ENCODE measurements at regions not wholly inside any gene's neighbourhood (a gene's known extent, or its start where the extent isn't known, plus 50 kb on each side); places are given as distances from the start of the nearest gene placed in this dataset.

DNA sequence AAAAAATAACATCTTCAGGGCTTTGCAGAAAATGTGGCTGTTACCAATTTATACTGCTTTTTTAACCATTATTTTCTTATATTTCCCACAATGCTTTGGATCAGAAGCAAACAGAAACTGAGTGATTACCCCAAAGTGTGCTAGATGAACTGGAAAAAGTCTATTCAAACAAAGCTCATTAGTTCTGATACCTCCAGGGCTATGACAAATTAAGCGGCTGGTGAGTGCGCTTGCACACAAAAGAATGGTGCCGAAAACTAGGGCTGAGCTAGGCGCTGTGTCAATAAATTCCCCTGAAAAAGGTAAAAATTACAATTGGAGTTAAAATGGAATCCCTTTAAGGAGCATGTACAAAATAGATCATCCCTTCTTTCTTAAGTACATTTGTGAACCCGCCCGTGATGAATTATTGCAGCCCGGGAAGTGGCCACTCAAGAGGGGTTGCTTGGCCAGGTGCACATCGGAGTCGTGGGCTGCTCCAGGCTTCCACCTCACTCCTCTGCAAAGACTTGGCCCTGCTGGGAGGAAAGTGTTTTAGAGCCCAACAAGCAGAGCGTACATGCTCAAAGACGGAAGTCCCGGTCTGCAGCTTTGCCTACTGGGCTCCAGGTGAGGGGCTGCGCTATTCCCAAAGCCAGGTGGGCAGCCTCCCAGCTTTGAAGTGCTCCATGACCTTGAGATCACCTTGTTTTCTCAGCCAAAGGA, 164.0 kb upstream of the ZNF507 start:
- no peak for DNase-seq (ENCODE audit: insufficient read length, low spot score)

GRCh38 chr19:32186542-32187330, 158.7 kb upstream of the ZNF507 start:
- no peak for DNase-seq (ENCODE audit: insufficient read length, low spot score)
- TF ChIP-seq POLR2AphosphoS5 (IDR thresholded peaks at IDR 0.05; ENCODE audit: low read depth, low read length) = no peak
- no peak for TF ChIP-seq TAF1 (IDR thresholded peaks at IDR 0.05; ENCODE audit: low read depth, low read length)
- TF ChIP-seq POU2F2 (IDR thresholded peaks at IDR 0.05; ENCODE audit: low read depth, low read length) = no peak
- TF ChIP-seq SPI1 (IDR thresholded peaks at IDR 0.05; ENCODE audit: low read depth, low read length) = no peak
- TF ChIP-seq PAX5 (IDR thresholded peaks at IDR 0.05; ENCODE audit: insufficient read depth, low read length, severe bottlenecking) = no peak
- TF ChIP-seq POLR2A (IDR thresholded peaks at IDR 0.05; ENCODE audit: low read depth, low read length) = no peak
- FAIRE-seq = no peak

More for the DNA sequence above, 164.0 kb upstream of the ZNF507 start:
- no peak for FAIRE-seq
- TF ChIP-seq SPI1 (IDR thresholded peaks at IDR 0.05; ENCODE audit: low read depth, low read length) (no peak), PAX5 (IDR thresholded peaks at IDR 0.05; ENCODE audit: insufficient read depth, low read length, severe bottlenecking) (no peak), POU2F2 (IDR thresholded peaks at IDR 0.05; ENCODE audit: low read depth, low read length) (no peak), POLR2AphosphoS5 (IDR thresholded peaks at IDR 0.05; ENCODE audit: low read depth, low read length) (no peak), POLR2A (IDR thresholded peaks at IDR 0.05; ENCODE audit: low read depth, low read length) (no peak), TAF1 (IDR thresholded peaks at IDR 0.05; ENCODE audit: low read depth, low read length) (no peak)

- DNase-seq (ENCODE audit: insufficient read length, low spot score) (no peak), FAIRE-seq (no peak)
- no peak for TF ChIP-seq POU2F2 (IDR thresholded peaks at IDR 0.05; ENCODE audit: low read depth, low read length)
- TF ChIP-seq POLR2A (IDR thresholded peaks at IDR 0.05; ENCODE audit: low read depth, low read length) = no peak
Observed at GRCh38 chr19:32188921-32189320, 156.5 kb upstream of the ZNF507 start.

DNA sequence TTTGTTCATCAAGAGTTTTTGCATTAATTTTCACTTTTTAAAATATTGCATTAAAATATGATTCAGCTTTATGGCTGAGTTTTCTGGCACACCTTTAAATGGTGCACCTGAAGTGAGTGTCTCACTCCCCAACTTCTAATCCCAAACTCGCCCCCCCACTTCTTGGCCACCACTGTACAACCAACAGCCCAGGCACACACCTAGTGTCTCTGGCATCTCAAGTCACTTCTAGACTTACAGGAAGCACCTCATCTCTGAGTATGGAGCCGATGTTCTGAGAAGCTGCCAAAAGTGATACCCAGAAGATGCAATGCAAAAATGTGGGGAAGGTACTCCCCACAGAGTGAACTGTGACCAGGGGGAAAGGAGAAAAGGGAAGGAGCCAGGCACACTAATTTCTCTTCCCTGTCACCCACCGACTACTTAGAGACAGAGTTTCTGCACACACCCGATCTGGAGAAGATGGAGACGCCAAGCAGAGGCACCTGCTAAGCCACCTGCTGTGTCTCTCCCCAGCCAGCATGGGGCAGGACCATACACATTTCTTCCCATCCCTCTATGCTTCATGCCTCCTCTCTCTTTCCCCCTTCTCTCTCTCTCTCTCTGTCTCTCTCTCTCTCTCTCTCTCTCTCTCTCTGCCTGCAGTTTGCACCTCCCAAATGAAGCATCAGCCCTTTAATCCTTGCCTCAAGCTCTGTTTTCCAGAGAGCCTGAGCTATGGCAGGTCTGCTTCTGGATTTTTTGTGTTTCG, 155.3 kb upstream of the ZNF507 start:
- TF ChIP-seq SPI1 (IDR thresholded peaks at IDR 0.05; ENCODE audit: low read depth, low read length) (no peak), POU2F2 (IDR thresholded peaks at IDR 0.05; ENCODE audit: low read depth, low read length) (no peak), TAF1 (IDR thresholded peaks at IDR 0.05; ENCODE audit: low read depth, low read length) (no peak), POLR2AphosphoS5 (IDR thresholded peaks at IDR 0.05; ENCODE audit: low read depth, low read length) (no peak), POLR2A (IDR thresholded peaks at IDR 0.05; ENCODE audit: low read depth, low read length) (no peak), PAX5 (IDR thresholded peaks at IDR 0.05; ENCODE audit: insufficient read depth, low read length, severe bottlenecking) (no peak)
- no peak for DNase-seq (ENCODE audit: insufficient read length, low spot score)
- no peak for FAIRE-seq

DNA sequence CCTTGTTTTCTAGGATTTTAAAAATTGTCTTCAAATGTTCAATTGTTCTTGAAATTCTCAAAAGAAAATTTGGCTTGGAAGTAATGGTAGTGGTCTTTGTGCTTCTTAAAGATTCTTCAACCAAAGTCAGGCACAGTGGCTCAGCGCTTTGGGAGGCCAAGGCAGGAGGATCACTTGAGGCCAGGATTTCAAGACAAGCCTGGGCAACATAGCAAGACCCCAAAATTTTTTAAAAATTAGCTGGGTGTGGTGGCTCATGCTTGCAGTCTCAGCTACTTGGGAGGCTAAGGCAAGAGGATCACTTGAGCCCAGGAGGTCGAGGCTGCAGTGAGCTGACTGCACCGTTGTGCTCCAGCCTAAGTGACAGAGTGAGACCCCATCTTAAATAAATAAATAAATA, 153.5 kb upstream of the ZNF507 start:
- DNase-seq (ENCODE audit: insufficient read length, low spot score) = no peak
- no peak for FAIRE-seq
- TF ChIP-seq POLR2A (IDR thresholded peaks at IDR 0.05; ENCODE audit: low read depth, low read length) (no peak), POLR2AphosphoS5 (IDR thresholded peaks at IDR 0.05; ENCODE audit: low read depth, low read length) (no peak), SPI1 (IDR thresholded peaks at IDR 0.05; ENCODE audit: low read depth, low read length) (no peak), PAX5 (IDR thresholded peaks at IDR 0.05; ENCODE audit: insufficient read depth, low read length, severe bottlenecking) (no peak), POU2F2 (IDR thresholded peaks at IDR 0.05; ENCODE audit: low read depth, low read length) (no peak), TAF1 (IDR thresholded peaks at IDR 0.05; ENCODE audit: low read depth, low read length) (no peak)

- no peak for TF ChIP-seq POLR2A (IDR thresholded peaks at IDR 0.05; ENCODE audit: low read depth, low read length)
- no peak for TF ChIP-seq PAX5 (IDR thresholded peaks at IDR 0.05; ENCODE audit: insufficient read depth, low read length, severe bottlenecking)
- TF ChIP-seq POU2F2 (IDR thresholded peaks at IDR 0.05; ENCODE audit: low read depth, low read length) = no peak
- TF ChIP-seq POLR2AphosphoS5 (IDR thresholded peaks at IDR 0.05; ENCODE audit: low read depth, low read length) = no peak
- FAIRE-seq (no peak), DNase-seq (ENCODE audit: insufficient read length, low spot score) (no peak)
Observed at GRCh38 chr19:32195706-32196610, 149.5 kb upstream of the ZNF507 start.

GRCh38 chr19:32196690-32197420, 148.6 kb upstream of the ZNF507 start:
- no peak for FAIRE-seq
- TF ChIP-seq POU2F2 (IDR thresholded peaks at IDR 0.05; ENCODE audit: low read depth, low read length) (no peak), POLR2A (IDR thresholded peaks at IDR 0.05; ENCODE audit: low read depth, low read length) (no peak), PAX5 (IDR thresholded peaks at IDR 0.05; ENCODE audit: insufficient read depth, low read length, severe bottlenecking) (no peak), POLR2AphosphoS5 (IDR thresholded peaks at IDR 0.05; ENCODE audit: low read depth, low read length) (no peak), TAF1 (IDR thresholded peaks at IDR 0.05; ENCODE audit: low read depth, low read length) (no peak), SPI1 (IDR thresholded peaks at IDR 0.05; ENCODE audit: low read depth, low read length) (no peak)
- DNase-seq (ENCODE audit: insufficient read length, low spot score) = no peak
